NCI-H446 treated with DMSO at 0.1 percent for 48 hours (cell line): ENCODE measurements at regions not wholly inside any gene's neighbourhood (a gene's known extent, or its start where the extent isn't known, plus 50 kb on each side); places are given as distances from the start of the nearest gene placed in this dataset.

Experiments
- DNase-seq: peaks from one replicate; lab custom pipeline; 2025; lab: John Stamatoyannopoulos, UW

DNA sequence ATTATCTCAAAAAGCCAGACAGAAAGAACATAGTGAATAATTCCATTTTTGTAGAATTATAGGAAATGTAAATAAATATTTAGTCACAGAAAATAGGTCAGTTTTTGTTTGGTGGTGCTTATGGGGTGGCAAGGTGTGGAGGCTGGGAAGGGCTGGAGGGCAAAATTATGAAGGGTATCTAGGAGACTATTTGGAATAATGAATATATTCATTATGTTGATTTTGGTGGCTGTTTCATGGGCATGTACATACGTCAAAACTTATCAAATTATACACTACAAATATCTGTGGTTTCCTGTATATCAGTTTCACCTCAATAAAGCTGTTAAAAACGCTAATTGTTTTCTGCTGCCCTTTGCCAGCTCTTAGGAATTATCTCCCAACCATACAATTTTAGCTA lies 298.7 kb upstream of the GOLIM4 start:
- DNase-seq, result no peak

DNA sequence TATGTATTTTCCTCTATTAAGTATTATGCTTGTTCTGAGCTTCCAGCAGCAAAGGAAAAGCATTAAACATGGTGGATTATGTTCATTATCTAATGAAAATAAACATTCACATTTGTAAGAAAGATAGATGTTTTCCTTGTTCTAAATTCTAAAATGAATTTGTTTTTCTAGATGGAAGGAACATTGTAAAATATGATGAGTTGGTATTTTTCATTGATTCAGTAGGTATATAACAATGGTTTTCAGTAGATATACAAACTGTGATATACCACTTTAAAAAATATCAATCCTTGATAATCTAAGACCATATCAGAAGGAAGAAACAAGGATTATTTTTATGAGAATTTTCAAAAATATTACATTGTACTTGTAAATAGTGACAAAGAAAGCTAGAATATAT lies 290.6 kb upstream of the GOLIM4 start:
- no peak for DNase-seq

DNA sequence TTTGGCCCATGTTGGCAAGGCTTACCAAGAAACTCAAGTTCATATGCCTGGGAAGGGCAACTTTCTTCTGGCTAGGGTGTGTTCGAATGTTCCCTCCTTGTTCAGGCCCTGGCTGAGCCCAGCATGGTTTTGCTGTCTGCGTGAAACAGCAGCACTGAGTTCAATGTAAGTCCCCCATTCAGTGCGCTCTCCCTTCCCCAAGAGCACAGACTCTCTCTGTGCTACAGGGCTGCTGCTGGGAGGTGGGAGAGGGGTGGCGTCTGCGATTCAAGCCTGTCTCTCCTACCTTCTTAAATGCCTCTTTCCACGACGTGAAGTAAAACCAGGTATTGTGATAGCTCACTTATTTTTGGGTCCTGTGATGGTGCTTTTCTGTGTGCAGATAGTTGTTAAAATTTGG lies 289.3 kb upstream of the GOLIM4 start:
- DNase-seq, result no peak

DNA sequence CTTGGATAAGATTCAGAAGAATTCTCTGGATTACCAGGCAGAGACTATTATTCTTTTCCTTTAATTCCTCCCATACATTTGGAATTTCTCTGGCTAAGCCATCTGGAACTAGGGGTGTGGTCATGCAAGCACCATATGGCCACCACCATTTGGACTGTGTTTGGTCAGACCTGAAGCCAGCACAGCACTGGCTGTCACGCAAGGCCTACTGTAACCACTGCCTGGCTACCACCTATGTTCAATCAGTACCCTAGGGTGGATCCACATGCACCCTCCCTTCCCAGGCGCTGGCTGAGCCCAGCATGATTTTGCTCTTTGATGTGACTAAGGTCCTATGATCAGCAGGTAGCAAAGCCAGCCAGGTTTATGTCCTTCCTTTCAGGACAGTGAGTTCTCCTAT lies 287.8 kb upstream of the GOLIM4 start:
- peak; percentile 25 for DNase-seq

DNA sequence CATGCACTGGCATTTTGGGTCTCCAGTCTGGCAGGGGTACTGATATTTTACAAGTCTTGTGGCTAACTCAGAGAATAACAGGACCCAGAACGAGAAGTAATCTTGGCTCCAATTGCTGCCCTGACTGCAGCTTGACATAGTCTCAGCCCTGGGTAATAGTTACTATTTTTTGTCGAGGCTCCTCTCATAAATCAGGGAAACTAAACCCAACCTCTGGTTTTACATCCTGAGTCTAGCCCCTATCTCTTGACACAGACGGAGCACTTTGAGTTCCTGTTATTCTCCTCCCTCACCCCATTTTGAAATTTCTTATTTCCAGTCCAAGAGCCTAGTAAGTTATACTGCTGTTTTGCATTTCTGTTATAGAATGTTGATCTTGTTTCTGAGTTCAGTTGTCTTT lies 276.1 kb upstream of the GOLIM4 start:
- DNase-seq, result no peak

DNA sequence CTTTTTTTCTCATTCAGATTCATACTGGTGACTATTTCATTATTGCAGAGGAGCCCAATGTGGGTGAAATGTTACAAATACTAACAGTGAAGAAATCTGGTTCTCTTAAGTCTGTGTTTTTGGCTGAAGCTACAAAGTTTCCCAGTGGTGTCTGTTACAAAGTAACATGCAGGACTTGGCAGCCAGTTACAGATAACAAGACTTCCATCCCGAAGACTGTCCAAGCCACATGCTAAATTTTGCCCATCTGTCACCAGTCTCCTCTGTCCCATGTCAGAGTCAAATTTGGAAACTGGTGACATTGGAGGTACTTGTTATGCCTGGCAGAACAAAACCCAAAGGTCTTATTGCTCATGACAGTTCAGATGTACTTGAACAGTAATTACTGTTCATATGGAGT lies 269.2 kb upstream of the GOLIM4 start:
- DNase-seq, result peak; percentile 81

DNA sequence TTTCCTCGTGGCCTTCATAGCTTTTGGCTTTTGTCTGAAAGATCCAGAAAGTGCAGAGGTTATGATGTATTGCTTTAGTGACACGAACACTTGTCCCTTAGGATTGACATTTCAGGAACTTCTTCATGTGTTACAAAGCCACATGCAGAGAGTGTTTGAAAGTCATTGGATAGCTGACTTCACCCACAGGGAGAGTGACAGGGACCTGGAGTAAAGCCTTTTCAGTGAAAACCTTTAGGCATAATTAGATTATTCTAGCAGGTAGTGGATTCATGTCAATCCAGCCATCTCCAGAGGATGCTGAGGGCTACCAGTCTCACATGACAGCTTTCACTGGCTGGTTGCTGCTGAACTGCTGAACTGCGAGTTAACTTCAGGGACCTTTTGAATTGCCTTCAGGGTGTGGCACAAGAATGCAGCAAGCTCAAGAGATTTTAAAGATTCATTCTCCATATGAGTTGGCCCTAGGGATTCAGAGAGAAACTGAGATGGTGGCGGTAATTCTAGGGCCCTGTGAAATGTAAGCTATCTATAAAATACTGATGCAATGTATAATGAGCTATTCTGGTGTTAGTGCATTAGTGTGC lies 267.0 kb upstream of the GOLIM4 start:
- no peak for DNase-seq

DNA sequence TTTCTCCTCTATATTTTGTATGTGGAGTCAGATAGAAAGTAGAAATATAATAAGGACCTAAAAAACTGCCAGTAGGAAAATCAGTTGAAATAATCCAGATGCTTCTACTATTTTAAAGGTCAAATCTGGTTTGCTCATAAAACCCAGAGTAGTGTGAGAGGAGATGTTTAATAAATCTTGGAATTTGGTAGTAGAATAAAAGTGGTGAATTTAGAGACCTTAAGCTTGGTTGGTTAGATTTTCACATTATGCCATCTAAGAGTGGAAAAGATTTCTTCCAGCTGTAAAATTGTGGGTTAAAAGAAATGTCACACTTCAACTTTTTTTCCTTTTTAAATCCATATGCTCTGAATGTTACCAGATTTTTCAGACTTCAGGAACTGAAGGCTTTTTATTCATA lies 266.4 kb upstream of the GOLIM4 start:
- DNase-seq, result no peak

DNA sequence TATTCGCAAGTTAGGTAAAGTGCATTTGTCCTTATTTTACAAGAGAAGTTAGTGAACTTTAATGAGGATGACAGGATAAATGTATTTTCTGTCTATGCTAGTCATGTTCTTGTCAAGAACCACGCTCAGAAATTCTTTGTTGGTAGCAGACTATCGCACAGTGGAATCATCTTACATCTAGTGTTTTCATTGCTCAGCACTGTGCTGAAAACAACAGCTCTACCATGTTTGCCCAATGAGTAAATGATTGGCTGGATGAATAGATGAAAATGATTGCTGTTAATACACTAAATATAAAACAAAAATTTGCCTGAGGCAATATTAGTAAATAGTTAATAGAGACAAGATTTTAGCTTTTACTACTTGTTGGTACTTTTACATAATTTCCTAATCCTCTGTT lies 265.3 kb upstream of the GOLIM4 start:
- no peak for DNase-seq

DNA sequence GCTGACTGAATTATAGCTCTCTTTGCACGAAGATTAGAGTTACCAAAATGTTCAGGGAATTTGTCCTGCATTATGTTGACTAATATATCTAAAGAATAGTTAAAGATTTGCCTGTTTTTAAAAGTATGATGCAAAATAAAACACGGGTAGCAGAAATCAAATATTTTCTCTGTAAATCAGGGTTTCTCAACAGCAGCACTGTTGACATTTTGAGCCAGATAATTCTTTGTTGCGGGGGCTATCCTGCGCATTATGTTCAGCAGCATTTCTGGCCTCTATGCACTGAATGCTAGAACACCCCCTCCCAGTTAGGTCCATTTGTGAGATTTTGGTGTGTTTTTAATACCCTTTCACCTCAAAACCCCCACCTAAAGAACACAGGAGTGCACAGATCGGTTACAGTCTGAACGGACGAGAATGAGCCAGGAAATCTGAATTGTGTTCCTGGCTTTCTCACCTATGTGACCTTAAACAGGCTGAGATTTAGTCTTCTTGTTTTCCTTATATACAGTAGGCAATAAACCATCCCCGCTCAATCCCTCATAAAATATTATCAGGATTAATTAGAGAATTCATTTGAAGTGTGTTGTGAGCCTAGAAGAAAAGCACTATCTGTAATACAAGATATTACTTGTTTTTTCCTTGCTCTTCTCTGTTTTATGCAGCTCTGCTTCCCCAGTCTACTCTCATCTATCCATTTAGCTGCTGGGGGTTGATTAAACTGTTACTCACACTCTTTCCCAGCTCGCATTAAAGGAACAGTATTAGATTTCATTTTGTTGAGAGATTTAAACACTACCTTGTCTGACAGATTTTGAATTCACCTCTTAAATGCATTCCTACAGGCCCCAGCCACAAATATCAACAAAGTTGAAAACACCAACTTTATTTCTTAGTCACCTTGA lies 247.5 kb upstream of the GOLIM4 start:
- DNase-seq, result no peak

DNA sequence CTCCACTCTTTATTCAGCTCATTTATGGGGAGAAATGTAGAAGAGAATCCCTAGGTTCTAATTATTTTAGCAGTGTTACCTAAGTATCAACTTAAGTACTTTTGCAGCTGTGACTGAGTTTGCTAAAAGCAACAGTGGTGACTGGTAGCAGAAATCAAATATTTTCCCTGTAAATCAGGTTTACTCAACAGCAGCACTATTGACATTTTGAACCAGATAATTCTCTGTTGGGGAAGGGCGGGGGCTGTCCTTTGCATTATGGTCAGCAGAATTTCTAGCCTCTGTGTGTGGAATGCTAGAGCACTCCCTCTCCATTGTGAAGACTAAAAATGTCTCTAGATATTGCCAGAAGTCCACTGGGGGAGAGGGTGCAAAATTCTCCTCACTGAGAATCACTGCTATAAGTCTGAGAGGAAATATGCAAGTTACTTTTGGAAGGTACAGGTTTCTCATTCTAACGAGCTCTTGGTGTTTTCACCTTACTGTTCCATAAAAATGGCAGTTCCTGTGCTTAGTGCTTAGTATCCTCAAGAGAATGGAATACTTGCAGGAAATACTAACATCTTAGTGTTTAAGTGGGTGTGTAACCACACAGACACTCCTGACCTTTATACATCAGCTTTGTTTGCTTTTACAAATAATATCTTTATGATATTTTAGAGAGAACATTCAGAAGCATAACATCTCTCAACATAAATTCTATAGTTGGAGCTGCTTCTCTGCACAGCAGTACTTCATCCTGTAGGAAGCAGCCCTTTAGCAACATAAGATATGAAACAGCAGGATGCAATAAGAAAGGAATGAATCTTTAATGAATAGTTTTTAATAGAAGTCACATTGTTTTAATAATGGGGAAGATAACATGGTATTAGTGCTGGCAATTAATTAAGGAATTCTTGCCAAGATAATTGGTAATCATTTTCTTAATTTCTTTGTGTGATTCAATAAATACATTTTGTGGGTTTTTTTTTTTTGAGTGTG lies 246.5 kb upstream of the GOLIM4 start:
- no peak for DNase-seq

DNA sequence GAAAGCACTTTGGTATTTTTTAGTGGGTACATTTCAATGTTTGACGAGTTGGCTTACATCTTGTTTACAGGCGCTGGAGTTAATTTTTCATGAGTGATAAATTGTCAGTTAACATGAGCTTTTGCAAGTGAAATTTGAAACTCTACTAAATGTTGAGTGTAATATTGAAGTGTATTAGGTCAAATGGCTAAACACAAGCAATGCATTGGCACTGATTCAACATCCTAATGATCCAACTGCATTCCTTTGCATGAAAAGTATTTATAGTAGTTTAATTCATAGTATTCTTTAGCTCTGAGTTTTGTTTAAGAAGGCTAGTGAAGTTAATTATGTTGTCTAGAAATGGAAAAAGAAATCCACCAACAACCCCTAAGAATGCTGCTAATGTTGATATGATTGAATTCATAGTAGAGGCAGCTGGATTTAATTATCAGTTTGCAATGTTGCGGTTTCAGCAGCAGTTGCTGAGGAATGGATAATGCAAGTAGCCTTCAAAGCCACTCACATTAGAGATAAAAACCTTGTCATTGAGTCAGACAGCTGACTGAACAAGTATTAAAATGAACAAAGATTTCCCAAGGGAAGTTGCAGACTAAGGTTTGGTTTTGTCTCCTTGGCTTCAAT lies 245.6 kb upstream of the GOLIM4 start:
- no peak for DNase-seq

DNA sequence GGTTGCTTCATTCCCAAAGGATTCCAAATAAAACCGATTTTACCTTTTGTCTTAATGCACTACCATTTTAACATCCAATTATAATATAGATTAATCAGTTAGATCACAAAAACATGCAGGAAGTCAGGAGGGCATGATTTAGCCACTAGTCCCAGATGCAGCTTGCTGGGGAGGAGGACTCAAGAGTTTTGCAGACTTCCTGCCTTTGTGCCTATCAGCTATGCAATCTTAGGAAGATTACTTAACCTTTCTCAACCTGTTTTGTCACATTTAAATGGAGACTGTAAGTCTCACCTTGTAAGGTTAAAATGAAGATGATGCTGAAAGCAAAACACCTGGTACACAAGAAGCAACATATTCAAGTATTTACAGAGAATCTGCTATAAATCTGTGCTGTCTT lies 242.4 kb upstream of the GOLIM4 start:
- DNase-seq, result no peak

DNA sequence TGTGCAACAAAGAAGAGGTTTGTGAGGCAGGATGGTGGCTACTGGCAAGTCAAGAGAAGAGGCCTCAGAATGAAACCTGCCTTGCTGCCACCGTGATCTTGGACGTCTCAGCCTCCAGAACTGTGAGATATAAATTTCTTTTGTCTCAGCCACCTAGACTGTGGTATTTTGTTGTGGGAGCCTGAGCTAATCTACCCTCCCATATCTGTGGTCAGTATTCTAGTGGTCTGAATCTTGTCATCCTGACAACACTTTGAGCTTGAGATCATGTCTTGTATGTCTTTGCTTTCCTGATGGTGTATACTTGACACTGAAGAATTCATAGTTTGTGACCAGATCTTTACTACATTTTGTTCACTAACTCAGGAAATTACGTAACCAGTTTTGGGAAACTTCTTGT lies 240.6 kb upstream of the GOLIM4 start:
- no peak for DNase-seq

DNA sequence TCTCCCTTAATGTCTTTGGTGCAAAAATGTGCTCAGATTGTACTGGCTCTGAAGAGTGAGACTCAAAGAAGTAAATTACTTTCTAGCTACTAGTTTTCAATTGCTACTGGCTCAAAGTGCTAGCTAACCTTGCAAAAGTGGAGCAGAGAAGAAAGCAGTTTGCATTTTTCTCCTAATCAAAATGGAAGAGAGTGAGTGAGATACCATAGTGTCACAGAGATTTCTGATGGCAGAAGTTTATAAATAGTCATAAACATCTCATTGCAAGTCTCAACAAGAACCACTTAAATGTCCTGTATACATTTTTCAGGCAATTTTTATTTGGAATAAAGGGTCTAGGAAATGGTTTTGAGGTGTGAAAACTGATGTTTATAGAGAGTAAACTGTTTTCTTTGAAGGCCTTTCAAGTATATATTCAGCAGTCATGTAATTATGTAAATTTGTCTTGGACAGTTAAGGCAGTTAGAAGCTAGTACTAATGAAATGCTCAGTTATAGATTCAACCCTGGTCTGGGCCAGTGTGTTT lies 237.7 kb upstream of the GOLIM4 start:
- no peak for DNase-seq

DNA sequence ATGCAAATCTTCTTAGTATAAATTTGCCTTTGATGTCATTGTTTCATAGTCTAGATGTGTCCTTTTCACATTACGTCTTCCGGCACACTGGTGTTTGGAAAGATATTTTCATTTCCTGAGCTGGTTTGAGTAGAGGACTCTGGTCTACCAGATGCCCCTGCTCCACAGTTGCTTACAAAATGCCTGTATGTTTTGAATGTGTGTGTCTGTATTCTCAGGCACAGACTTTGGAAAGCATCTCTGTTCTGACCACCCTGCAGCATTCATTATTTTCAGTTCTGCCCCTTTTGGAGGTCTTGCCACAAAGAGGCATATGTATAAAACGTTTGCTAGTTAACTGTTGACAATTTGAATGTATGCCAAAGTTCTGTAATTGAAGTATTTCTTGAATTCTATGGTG lies 236.0 kb upstream of the GOLIM4 start:
- peak; percentile 17 for DNase-seq

DNA sequence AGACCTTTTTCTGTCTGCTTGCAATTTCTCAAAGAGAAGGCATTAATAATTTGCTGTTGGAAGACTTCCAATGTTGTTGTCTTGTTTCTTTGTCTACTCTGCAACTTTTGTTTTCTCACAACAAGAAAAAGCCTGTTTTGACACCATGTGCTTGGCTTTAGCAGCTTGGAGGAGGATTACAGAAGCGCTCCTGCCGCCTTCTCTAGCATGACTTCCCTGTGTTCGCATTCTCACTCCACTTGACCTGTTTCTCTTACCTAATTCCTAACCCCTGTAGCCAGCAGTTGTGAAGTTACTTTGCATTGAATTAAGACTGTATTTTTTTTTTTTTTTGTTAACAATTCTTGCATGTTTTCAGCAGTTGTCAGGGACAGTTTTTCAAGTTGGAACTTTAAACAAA lies 235.3 kb upstream of the GOLIM4 start:
- no peak for DNase-seq

DNA sequence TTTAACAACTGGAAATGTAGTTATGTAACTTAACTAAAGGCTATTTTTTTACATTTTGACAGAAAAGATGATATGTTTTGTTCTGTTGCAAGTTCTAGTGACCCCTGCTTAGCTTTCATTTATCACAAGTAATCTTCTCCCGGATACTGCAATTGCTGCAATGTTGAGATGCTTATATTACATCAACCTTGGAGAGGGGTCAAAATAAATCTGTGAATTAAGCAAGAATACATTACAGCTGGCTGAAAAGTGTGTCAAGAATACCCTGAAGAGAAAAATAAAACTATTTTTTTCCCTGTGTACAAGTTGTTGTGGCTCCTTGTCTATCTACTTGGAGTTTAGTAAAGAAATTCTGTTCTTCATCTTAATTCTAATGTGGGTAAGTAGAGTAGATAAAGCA lies 232.1 kb upstream of the GOLIM4 start:
- no peak for DNase-seq

DNA sequence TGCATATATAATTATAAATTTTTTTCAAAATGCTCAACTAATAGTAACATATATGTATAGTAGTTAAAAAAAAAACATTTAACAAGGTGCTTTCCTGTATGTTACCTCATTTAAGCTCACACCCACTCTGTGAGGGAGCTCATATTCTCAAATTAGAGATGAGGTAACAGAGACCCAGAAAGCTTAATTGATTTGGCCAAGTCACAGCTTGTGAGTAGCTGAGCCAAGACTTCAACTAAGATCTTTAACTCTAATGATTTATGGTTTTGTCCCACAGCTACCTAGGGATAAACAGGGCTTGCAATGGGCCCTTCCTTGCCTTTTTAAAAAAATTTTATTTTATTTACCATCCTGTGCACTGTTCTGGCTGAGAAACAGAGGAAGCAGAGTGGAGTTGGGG lies 230.0 kb upstream of the GOLIM4 start:
- peak; percentile 81 for DNase-seq

DNA sequence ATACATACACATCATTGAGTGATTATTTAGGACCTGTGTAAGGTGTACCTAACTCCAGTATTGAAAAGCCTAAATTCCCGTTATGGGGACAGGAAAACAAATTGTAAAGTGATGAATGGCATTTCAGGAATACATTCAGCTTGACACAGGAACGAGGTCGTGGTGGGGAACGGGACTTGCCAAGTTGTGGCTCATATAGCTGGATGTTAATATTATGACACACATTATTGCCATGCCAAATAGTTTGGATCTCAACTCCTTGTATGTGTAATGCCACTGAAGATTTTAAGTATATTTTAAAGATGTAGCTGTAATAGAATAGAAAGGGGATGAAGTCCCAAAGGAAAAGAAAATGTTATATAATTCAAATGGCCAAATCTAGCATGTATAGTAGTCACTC lies 227.2 kb upstream of the GOLIM4 start:
- DNase-seq, result no peak

DNA sequence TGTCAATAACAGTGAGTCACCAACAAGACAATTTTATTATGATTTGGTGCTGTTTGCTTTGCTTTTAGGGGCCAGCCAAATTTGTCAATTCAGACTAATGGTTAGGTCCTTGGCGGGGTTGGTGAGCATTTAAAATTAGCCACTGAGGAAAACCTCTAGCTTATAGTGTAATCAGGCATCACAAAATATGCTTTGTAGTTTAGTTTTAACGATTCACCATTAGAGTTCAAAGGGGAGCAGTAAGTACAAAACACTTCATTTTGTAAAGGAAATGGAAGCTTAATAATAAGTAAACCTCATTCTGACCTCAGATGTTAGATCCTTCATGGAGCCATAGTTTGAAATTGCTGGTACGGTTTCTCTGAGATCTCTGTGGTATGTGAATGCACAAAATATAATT lies 218.4 kb upstream of the GOLIM4 start:
- no peak for DNase-seq

DNA sequence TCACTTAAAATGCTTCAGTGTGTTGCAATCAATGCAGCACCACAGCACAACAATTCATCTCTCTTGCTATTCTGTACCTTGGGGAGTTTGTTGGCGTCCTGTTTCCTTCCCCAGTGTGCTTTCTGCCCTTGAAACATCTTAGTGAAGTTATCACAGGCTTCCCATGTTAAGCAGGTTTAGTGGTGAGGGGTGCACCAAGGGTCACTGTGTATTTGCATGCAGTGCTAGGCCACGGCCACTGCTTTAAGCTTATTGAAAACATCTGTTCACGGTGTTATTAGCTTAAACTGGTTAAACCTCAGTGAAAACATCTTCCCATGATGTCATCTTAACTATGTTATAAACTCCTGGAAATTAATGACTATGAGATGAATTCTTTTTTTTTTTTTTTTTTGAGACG lies 217.3 kb upstream of the GOLIM4 start:
- DNase-seq, result no peak
